HG03097 (cell line): ENCODE measurements at regions not wholly inside any gene's neighbourhood (a gene's known extent, or its start where the extent isn't known, plus 50 kb on each side); places are given as distances from the start of the nearest gene placed in this dataset.
"Not testable (repeated sequence)": the region's sequence is repeated elsewhere in the genome, so short reads cannot be mapped to it uniquely, and the experiment has no call there.

Experiments
- ATAC-seq: cut with Tn5 transposase; IDR thresholded peaks from one replicate; pipeline ENCODE4 v1.9.1; 2021; ENCODE audit not compliant: unreplicated experiment, low FRiP score

- no peak for ATAC-seq
Observed at GRCh38 chr2:57218206-57218605, 828.4 kb upstream of the VRK2 start.

GRCh38 chr2:57229706-57230105, 816.9 kb upstream of the VRK2 start:
- ATAC-seq, result not testable (repeated sequence)

GRCh38 chr2:57232341-57232740, 814.3 kb upstream of the VRK2 start:
- not testable (repeated sequence) for ATAC-seq

GRCh38 chr2:57251495-57251894, 795.1 kb upstream of the VRK2 start:
- not testable (repeated sequence) for ATAC-seq

GRCh38 chr2:57276408-57276807, 770.2 kb upstream of the VRK2 start:
- ATAC-seq, result not testable (repeated sequence)

- ATAC-seq, result no peak
Observed at GRCh38 chr2:57278451-57278850, 768.2 kb upstream of the VRK2 start.

- no peak for ATAC-seq
Observed at GRCh38 chr2:57291209-57291608, 755.4 kb upstream of the VRK2 start.

- ATAC-seq, result no peak
Observed at GRCh38 chr2:57296795-57297517, 749.6 kb upstream of the VRK2 start.

GRCh38 chr2:57313678-57314077, 732.9 kb upstream of the VRK2 start:
- no peak for ATAC-seq

- no peak for ATAC-seq
Observed at GRCh38 chr2:57314682-57315081, 731.9 kb upstream of the VRK2 start.

GRCh38 chr2:57330447-57330846, 716.2 kb upstream of the VRK2 start:
- no peak for ATAC-seq

- ATAC-seq, result no peak
Observed at GRCh38 chr2:57333221-57333620, 713.4 kb upstream of the VRK2 start.

GRCh38 chr2:57343391-57344006, 703.1 kb upstream of the VRK2 start:
- ATAC-seq, result no peak

GRCh38 chr2:57368190-57368589, 678.4 kb upstream of the VRK2 start:
- no peak for ATAC-seq

GRCh38 chr2:57370882-57371585, 675.6 kb upstream of the VRK2 start:
- ATAC-seq, result no peak

- no peak for ATAC-seq
Observed at GRCh38 chr2:57372237-57372984, 674.2 kb upstream of the VRK2 start.

- no peak for ATAC-seq
Observed at GRCh38 chr2:57373530-57373929, 673.1 kb upstream of the VRK2 start.

- ATAC-seq, result no peak
Observed at GRCh38 chr2:57376985-57377384, 669.6 kb upstream of the VRK2 start.

GRCh38 chr2:57386305-57386704, 660.3 kb upstream of the VRK2 start:
- ATAC-seq, result no peak

GRCh38 chr2:57396355-57397098, 650.1 kb upstream of the VRK2 start:
- ATAC-seq, result no peak
